ENCODE measurements at regions not wholly inside any gene's neighbourhood (a gene's known extent, or its start where the extent isn't known, plus 50 kb on each side); places are given as distances from the start of the nearest gene placed in this dataset.

GRCh38 chr7:130869918-130870317 is 135.9 kb upstream of the KLF14 start:
- peaks cover 26% of the 10 kb centered on the region for H3K79me2 ChIP-seq (ENCODE audit: insufficient read depth, low read length)
- peaks cover 5% of the 10 kb centered on the region for H3K4me1 ChIP-seq (ENCODE audit: insufficient read depth, low read length)
- H3K9me3 ChIP-seq (ENCODE audit: low read depth, low read length) = no peaks in the 10 kb centered on the region
- no peak for DNase-seq (ENCODE audit: insufficient read length, low spot score, missing footprints)
- H3K27ac ChIP-seq (ENCODE audit: low read depth, low read length) = no peak overlapping the region
- no peak overlapping the region for H3K4me3 ChIP-seq (ENCODE audit: insufficient read depth, low read length)
- H3K4me2 ChIP-seq (ENCODE audit: insufficient read depth, low read length) = no peak overlapping the region
- H3K27me3 ChIP-seq (ENCODE audit: insufficient read depth, low read length) = no peaks in the 10 kb centered on the region
- no peak for TF ChIP-seq CTCF (IDR thresholded peaks at IDR 0.05; ENCODE audit: extremely low read depth, low read depth, low read length)
- peaks cover 59% of the 10 kb centered on the region for H4K20me1 ChIP-seq (ENCODE audit: insufficient read depth, low read length)
- peaks cover 93% of the 10 kb centered on the region for H3K36me3 ChIP-seq (ENCODE audit: insufficient read depth, low read length)
- no peak overlapping the region for H2AFZ ChIP-seq (ENCODE audit: low read length)

GRCh38 chr7:130872341-130872740 is 138.3 kb upstream of the KLF14 start:
- no peak for TF ChIP-seq CTCF (IDR thresholded peaks at IDR 0.05; ENCODE audit: extremely low read depth, low read depth, low read length)

GRCh38 chr7:130872756-130873448 is 138.9 kb upstream of the KLF14 start:
- H3K27ac ChIP-seq (ENCODE audit: low read depth, low read length) = peak overlapping the region; percentile 16
- no peak overlapping the region for H3K4me2 ChIP-seq (ENCODE audit: insufficient read depth, low read length)
- no peaks in the 10 kb centered on the region for H3K27me3 ChIP-seq (ENCODE audit: insufficient read depth, low read length)
- no peaks in the 10 kb centered on the region for H3K9me3 ChIP-seq (ENCODE audit: low read depth, low read length)
- peaks cover 15% of the 10 kb centered on the region for H3K4me1 ChIP-seq (ENCODE audit: insufficient read depth, low read length)
- H3K36me3 ChIP-seq (ENCODE audit: insufficient read depth, low read length) = peaks cover 93% of the 10 kb centered on the region
- peaks cover 43% of the 10 kb centered on the region for H3K79me2 ChIP-seq (ENCODE audit: insufficient read depth, low read length)
- no peak overlapping the region for H3K4me3 ChIP-seq (ENCODE audit: insufficient read depth, low read length)
- DNase-seq (ENCODE audit: insufficient read length, low spot score, missing footprints) = no peak
- H2AFZ ChIP-seq (ENCODE audit: low read length) = no peak overlapping the region
- TF ChIP-seq CTCF (IDR thresholded peaks at IDR 0.05; ENCODE audit: extremely low read depth, low read depth, low read length) = no peak
- peaks cover 53% of the 10 kb centered on the region for H4K20me1 ChIP-seq (ENCODE audit: insufficient read depth, low read length)

More at GRCh38 chr7:130872341-130872740, 138.3 kb upstream of the KLF14 start:
- Histone ChIP-seq H4K20me1 (ENCODE audit: insufficient read depth, low read length) (peaks cover 53% of the 10 kb centered on the region), H3K27ac (ENCODE audit: low read depth, low read length) (peak overlapping the region; percentile 16), H2AFZ (ENCODE audit: low read length) (no peak overlapping the region), H3K79me2 (ENCODE audit: insufficient read depth, low read length) (peaks cover 37% of the 10 kb centered on the region), H3K9me3 (ENCODE audit: low read depth, low read length) (no peaks in the 10 kb centered on the region), H3K4me1 (ENCODE audit: insufficient read depth, low read length) (peaks cover 11% of the 10 kb centered on the region), H3K27me3 (ENCODE audit: insufficient read depth, low read length) (no peaks in the 10 kb centered on the region), H3K36me3 (ENCODE audit: insufficient read depth, low read length) (peaks cover 93% of the 10 kb centered on the region), H3K4me3 (ENCODE audit: insufficient read depth, low read length) (no peak overlapping the region), H3K4me2 (ENCODE audit: insufficient read depth, low read length) (no peak overlapping the region)
- DNase-seq (ENCODE audit: insufficient read length, low spot score, missing footprints) = no peak

- no peak overlapping the region for H3K4me2 ChIP-seq (ENCODE audit: insufficient read depth, low read length)
- H3K36me3 ChIP-seq (ENCODE audit: insufficient read depth, low read length) = peaks cover 93% of the 10 kb centered on the region
- H3K4me1 ChIP-seq (ENCODE audit: insufficient read depth, low read length) = peaks cover 25% of the 10 kb centered on the region
- TF ChIP-seq CTCF (IDR thresholded peaks at IDR 0.05; ENCODE audit: extremely low read depth, low read depth, low read length) = no peak
- peaks cover 55% of the 10 kb centered on the region for H3K79me2 ChIP-seq (ENCODE audit: insufficient read depth, low read length)
- peak overlapping the region; percentile 57 for H3K27ac ChIP-seq (ENCODE audit: low read depth, low read length)
- no peak for DNase-seq (ENCODE audit: insufficient read length, low spot score, missing footprints)
- H3K9me3 ChIP-seq (ENCODE audit: low read depth, low read length) = no peaks in the 10 kb centered on the region
- H3K4me3 ChIP-seq (ENCODE audit: insufficient read depth, low read length) = no peak overlapping the region
- no peak overlapping the region for H2AFZ ChIP-seq (ENCODE audit: low read length)
- peaks cover 62% of the 10 kb centered on the region for H4K20me1 ChIP-seq (ENCODE audit: insufficient read depth, low read length)
- H3K27me3 ChIP-seq (ENCODE audit: insufficient read depth, low read length) = no peaks in the 10 kb centered on the region
Observed at GRCh38 chr7:130874071-130874915, 140.3 kb upstream of the KLF14 start.
